HEK293 (cell line): ENCODE measurements at regions not wholly inside any gene's neighbourhood (a gene's known extent, or its start where the extent isn't known, plus 50 kb on each side); places are given as distances from the start of the nearest gene placed in this dataset.

Experiments used
- CTCF ChIA-PET: fragments of 350-600 bp; formaldehyde crosslinking; extraction: SDS; loops from one replicate; lab custom pipeline; 2021; ENCODE audit warnings: antibody characterized with exemption; lab: Yijun Ruan, JAX
- POLR2A ChIA-PET: fragments of 300-600 bp; formaldehyde crosslinking; extraction: SDS; loops from one replicate; lab custom pipeline; 2020; ENCODE audit warnings: antibody characterized with exemption, inconsistent platforms; lab: Yijun Ruan, JAX
- H3K27ac ChIP-seq: fragments of 200-500 bp; sonication (Bioruptor generic); 2 replicates; pipeline ENCODE4 v1.5.1; 2014; ENCODE audit warnings: low read depth, low read length, control low read depth, inconsistent platforms; ENCODE audit errors: extremely low read depth
- H3K36me3 ChIP-seq, 2 experiments: fragments of 200-500 bp in 1 of 2; sonication (Bioruptor generic) in 1 of 2; 1 replicate in 1 of 2; 2 replicates in 1 of 2; pipeline ENCODE4 v1.5.1; 2014 to 2017; ENCODE audit warnings: inconsistent platforms in 2 of 2, low read length in 2 of 2; ENCODE audit not compliant: control insufficient read depth in 2 of 2, insufficient read depth in 1 of 2
- H3K4me1 ChIP-seq: fragments of 200-500 bp; sonication (Bioruptor generic); 2 replicates; pipeline ENCODE4 v1.5.1; 2014; ENCODE audit warnings: mild to moderate bottlenecking, low read length, inconsistent platforms; ENCODE audit not compliant: control insufficient read depth, insufficient read depth
- H3K4me3 ChIP-seq: 2 replicates; pipeline ENCODE4 v1.5.1; 2011; ENCODE audit warnings: low read depth, mild to moderate bottlenecking, control low read depth, low read length, moderate library complexity
- H3K9me3 ChIP-seq: fragments of 200-500 bp; sonication (Bioruptor generic); 2 replicates; pipeline ENCODE4 v1.5.1; 2014; ENCODE audit warnings: low read depth, low read length, inconsistent platforms; ENCODE audit not compliant: control insufficient read depth, insufficient read depth
- EGR2 ChIP-seq: fragments of 450-650 bp; formaldehyde crosslinking; IDR thresholded peaks from 2 replicates; pipeline ENCODE4 v1.5.1; 2016; ENCODE audit warnings: low read depth, missing biosample characterization, missing genetic modification characterization
- GLIS1 ChIP-seq: fragments of 450-650 bp; formaldehyde crosslinking; IDR thresholded peaks from 2 replicates; pipeline ENCODE4 v1.5.1; 2016; ENCODE audit warnings: missing biosample characterization, missing genetic modification characterization
- IKZF3 ChIP-seq: fragments of 450-650 bp; IDR thresholded peaks from 2 replicates; pipeline ENCODE4 v1.5.0; 2018; ENCODE audit warnings: missing biosample characterization, mild to moderate bottlenecking, missing genetic modification characterization, moderate library complexity
- KLF7 ChIP-seq: fragments of 450-650 bp; formaldehyde crosslinking; IDR thresholded peaks from 2 replicates; pipeline ENCODE4 v1.5.1; 2016; ENCODE audit warnings: missing biosample characterization, missing genetic modification characterization, borderline replicate concordance
- MYNN ChIP-seq: fragments of 450-650 bp; formaldehyde crosslinking; IDR thresholded peaks from 2 replicates; pipeline ENCODE4 v1.5.1; 2016; ENCODE audit warnings: missing biosample characterization, missing genetic modification characterization, borderline replicate concordance
- PRDM6 ChIP-seq: fragments of 450-650 bp; formaldehyde crosslinking; IDR thresholded peaks from 2 replicates; pipeline ENCODE4 v1.5.1; 2017; ENCODE audit warnings: missing biosample characterization, missing genetic modification characterization
- SCRT2 ChIP-seq: fragments of 450-650 bp; formaldehyde crosslinking; IDR thresholded peaks from 2 replicates; pipeline ENCODE4 v1.5.1; 2016; ENCODE audit warnings: missing biosample characterization, missing genetic modification characterization
- TRIM28 ChIP-seq: IDR thresholded peaks from 2 replicates; pipeline ENCODE4 v1.6.1; 2011; ENCODE audit warnings: low read length, control low read depth, borderline replicate concordance
- YY2 ChIP-seq: fragments of 450-650 bp; formaldehyde crosslinking; IDR thresholded peaks from 2 replicates; pipeline ENCODE4 v1.5.1; 2016; ENCODE audit warnings: missing biosample characterization, missing genetic modification characterization
- ZBTB21 ChIP-seq: fragments of 450-650 bp; formaldehyde crosslinking; IDR thresholded peaks from 2 replicates; pipeline ENCODE4 v1.5.1; 2017; ENCODE audit warnings: missing biosample characterization, missing genetic modification characterization
- ZBTB7A ChIP-seq: fragments of 450-650 bp; formaldehyde crosslinking; IDR thresholded peaks from 2 replicates; pipeline ENCODE4 v1.5.1; 2016; ENCODE audit warnings: low read depth, missing biosample characterization, missing genetic modification characterization
- ZBTB8A ChIP-seq: fragments of 450-650 bp; formaldehyde crosslinking; IDR thresholded peaks from 2 replicates; pipeline ENCODE4 v1.5.1; 2016; ENCODE audit warnings: missing biosample characterization, missing genetic modification characterization
- ZFP3 ChIP-seq: fragments of 450-650 bp; formaldehyde crosslinking; IDR thresholded peaks from 2 replicates; pipeline ENCODE4 v1.5.1; 2016; ENCODE audit warnings: low read depth, missing biosample characterization, missing genetic modification characterization
- ZNF140 ChIP-seq: fragments of 450-650 bp; formaldehyde crosslinking; IDR thresholded peaks from 2 replicates; pipeline ENCODE4 v1.5.1; 2016; ENCODE audit warnings: missing biosample characterization, missing genetic modification characterization
- ZNF169 ChIP-seq: fragments of 450-650 bp; formaldehyde crosslinking; IDR thresholded peaks from 2 replicates; pipeline ENCODE4 v1.5.1; 2016; ENCODE audit warnings: missing biosample characterization, missing genetic modification characterization
- ZNF175 ChIP-seq: fragments of 450-650 bp; formaldehyde crosslinking; IDR thresholded peaks from 2 replicates; pipeline ENCODE4 v1.5.1; 2016; ENCODE audit warnings: missing biosample characterization, missing genetic modification characterization
- ZNF18 ChIP-seq: fragments of 450-650 bp; formaldehyde crosslinking; IDR thresholded peaks from 2 replicates; pipeline ENCODE4 v1.5.1; 2016; ENCODE audit warnings: missing biosample characterization, missing genetic modification characterization
- ZNF184 ChIP-seq: fragments of 450-650 bp; IDR thresholded peaks from 2 replicates; pipeline ENCODE4 v1.5.1; 2018; ENCODE audit warnings: missing biosample characterization, mild to moderate bottlenecking, missing genetic modification characterization
- ZNF2 ChIP-seq: fragments of 450-650 bp; formaldehyde crosslinking; IDR thresholded peaks from 2 replicates; pipeline ENCODE4 v1.5.1; 2016; ENCODE audit warnings: missing biosample characterization, missing genetic modification characterization
- ZNF23 ChIP-seq: fragments of 450-650 bp; formaldehyde crosslinking; IDR thresholded peaks from 2 replicates; pipeline ENCODE4 v1.5.1; 2016; ENCODE audit warnings: missing biosample characterization, missing genetic modification characterization, borderline replicate concordance
- ZNF26 ChIP-seq: fragments of 450-650 bp; formaldehyde crosslinking; IDR thresholded peaks from 2 replicates; pipeline ENCODE4 v1.5.1; 2016; ENCODE audit warnings: missing biosample characterization, missing genetic modification characterization
- ZNF292 ChIP-seq: fragments of 450-650 bp; formaldehyde crosslinking; IDR thresholded peaks from 2 replicates; pipeline ENCODE4 v1.5.1; 2016; ENCODE audit warnings: low read depth, missing biosample characterization, missing genetic modification characterization, borderline replicate concordance
- ZNF394 ChIP-seq: fragments of 450-650 bp; formaldehyde crosslinking; IDR thresholded peaks from 2 replicates; pipeline ENCODE4 v1.5.1; 2016; ENCODE audit warnings: missing biosample characterization, missing genetic modification characterization, mild to moderate bottlenecking, moderate library complexity, borderline replicate concordance
- ZNF404 ChIP-seq: fragments of 450-650 bp; formaldehyde crosslinking; IDR thresholded peaks from 2 replicates; pipeline ENCODE4 v1.5.1; 2017; ENCODE audit warnings: missing biosample characterization, missing genetic modification characterization
- ZNF433 ChIP-seq: fragments of 450-650 bp; formaldehyde crosslinking; IDR thresholded peaks from 2 replicates; pipeline ENCODE4 v1.5.1; 2016; ENCODE audit warnings: missing biosample characterization, missing genetic modification characterization, low read depth
- ZNF561 ChIP-seq: fragments of 450-650 bp; IDR thresholded peaks from 2 replicates; pipeline ENCODE4 v1.5.1; 2018; ENCODE audit warnings: missing biosample characterization, missing genetic modification characterization, borderline replicate concordance
- ZNF639 ChIP-seq: fragments of 450-650 bp; formaldehyde crosslinking; IDR thresholded peaks from 2 replicates; pipeline ENCODE4 v1.5.1; 2016; ENCODE audit warnings: missing biosample characterization, missing genetic modification characterization
- ZNF660 ChIP-seq: fragments of 450-650 bp; IDR thresholded peaks from 2 replicates; pipeline ENCODE4 v1.5.1; 2018; ENCODE audit warnings: missing biosample characterization, mild to moderate bottlenecking, missing genetic modification characterization
- ZNF670 ChIP-seq: fragments of 450-650 bp; formaldehyde crosslinking; IDR thresholded peaks from 2 replicates; pipeline ENCODE4 v1.5.1; 2016; ENCODE audit warnings: missing biosample characterization, missing genetic modification characterization, low read depth
- ZSCAN30 ChIP-seq: fragments of 450-650 bp; IDR thresholded peaks from 2 replicates; pipeline ENCODE4 v1.5.1; 2018; ENCODE audit warnings: missing biosample characterization, mild to moderate bottlenecking, missing genetic modification characterization, moderate library complexity

GRCh38 chr6:48881551-48881950, 581.5 kb downstream of the MMUT start:
- no peaks in the 10 kb centered on the region for H3K9me3 ChIP-seq
- no peaks in the 10 kb centered on the region for H3K36me3 ChIP-seq
- TF ChIP-seq ZBTB8A (no peak), PRDM6 (no peak), ZNF561 (tag by site-specific recombination) (no peak), ZNF23 (tag by site-specific recombination) (no peak), ZNF670 (tag by site-specific recombination) (no peak), SCRT2 (no peak), KLF7 (tag by site-specific recombination) (no peak), ZNF175 (no peak), YY2 (tag by site-specific recombination) (no peak), ZNF292 (no peak), ZBTB7A (tag by site-specific recombination) (no peak), ZNF2 (tag by site-specific recombination) (no peak), ZNF433 (tag by site-specific recombination) (no peak), ZSCAN30 (tag by site-specific recombination) (no peak)
- ChIA-PET CTCF (no interaction called here), POLR2A (no interaction called here)
- no peak overlapping the region for H3K4me3 ChIP-seq
- H3K27ac ChIP-seq, result no peak overlapping the region
- H3K4me1 ChIP-seq, result no peaks in the 10 kb centered on the region

GRCh38 chr6:48869595-48869994, 593.5 kb downstream of the MMUT start:
- ChIA-PET CTCF (no interaction called here), POLR2A (no interaction called here)
- H3K36me3 ChIP-seq, result no peaks in the 10 kb centered on the region
- TF ChIP-seq ZNF18, result no peak
- TF ChIP-seq IKZF3 (tag by site-specific recombination), result no peak
- no peak for TF ChIP-seq TRIM28
- no peak for TF ChIP-seq ZNF394 (tag by site-specific recombination)
- no peak for TF ChIP-seq ZNF140 (tag by site-specific recombination)
- TF ChIP-seq MYNN, result no peak
- TF ChIP-seq ZNF23 (tag by site-specific recombination), result no peak
- TF ChIP-seq ZNF184 (tag by site-specific recombination), result no peak
- no peaks in the 10 kb centered on the region for H3K4me1 ChIP-seq
- no peaks in the 10 kb centered on the region for H3K9me3 ChIP-seq
- H3K4me3 ChIP-seq, result no peak overlapping the region
- no peak overlapping the region for H3K27ac ChIP-seq

- no peaks in the 10 kb centered on the region for H3K4me1 ChIP-seq
- H3K9me3 ChIP-seq, result no peaks in the 10 kb centered on the region
- ChIA-PET CTCF (no interaction called here), POLR2A (no interaction called here)
- H3K36me3 ChIP-seq, result no peaks in the 10 kb centered on the region
- H3K27ac ChIP-seq, result no peak overlapping the region
- H3K4me3 ChIP-seq, result no peak overlapping the region
- no peak for TF ChIP-seq ZNF23 (tag by site-specific recombination)
- TF ChIP-seq ZNF660 (tag by site-specific recombination), result no peak
- TF ChIP-seq ZNF26 (tag by site-specific recombination), result no peak
- TF ChIP-seq ZFP3 (tag by site-specific recombination), result no peak
- no peak for TF ChIP-seq ZBTB21
- TF ChIP-seq ZNF639 (tag by site-specific recombination), result no peak
- no peak for TF ChIP-seq ZNF169 (tag by site-specific recombination)
- TF ChIP-seq ZNF404 (tag by site-specific recombination), result no peak
- TF ChIP-seq GLIS1 (tag by site-specific recombination), result no peak
- TF ChIP-seq EGR2 (tag by site-specific recombination), result no peak
These were observed 596.4 kb downstream of the MMUT start for GRCh38 chr6:48866682-48867081.
